Uterus (tissue), 3 donors: ENCODE measurements at regions not wholly inside any gene's neighbourhood (a gene's known extent, or its start where the extent isn't known, plus 50 kb on each side); places are given as distances from the start of the nearest gene placed in this dataset.

Source experiments
- DNase-seq, 2 donors: peaks; one replicate each; pipeline ENCODE4 v3.0.0-alpha.2; 2019 to 2020
- H3K27ac ChIP-seq, 2 donors: fragments of 200-600 bp; sonication (generic); 1 replicate in 1 of 2; 2 replicates in 1 of 2; pipeline ENCODE4 v1.5.1; 2016 to 2018
- H3K27me3 ChIP-seq, 2 donors: fragments of 200-600 bp; sonication (generic); one replicate each; pipeline ENCODE4 v1.5.1; 2018 to 2019; ENCODE audit warnings: control low read depth in 1 of 2
- H3K36me3 ChIP-seq, 2 donors: fragments of 200-600 bp; sonication (generic); one replicate each; pipeline ENCODE4 v1.5.1; 2019; ENCODE audit warnings: control low read depth in 1 of 2
- H3K4me1 ChIP-seq, 2 donors: fragments of 200-600 bp; sonication (generic); one replicate each; pipeline ENCODE4 v1.5.1; 2018 to 2019; ENCODE audit warnings: control low read depth in 1 of 2
- H3K4me3 ChIP-seq, 2 donors: fragments of 200-600 bp; sonication (generic); 1 replicate in 1 of 2; 2 replicates in 1 of 2; pipeline ENCODE4 v1.5.1; 2018 to 2019; ENCODE audit warnings: mild to moderate bottlenecking in 1 of 2
- H3K9me3 ChIP-seq, 2 donors: fragments of 200-600 bp; sonication (generic); one replicate each; pipeline ENCODE4 v1.5.1; 2019; ENCODE audit warnings: control low read depth in 1 of 2
- POLR2A ChIP-seq, 2 donors: fragments of 450-650 bp; IDR thresholded peaks; one replicate each; pipeline ENCODE4 v1.6.1; 2016; ENCODE audit warnings: antibody characterized with exemption in 2 of 2, mild to moderate bottlenecking in 1 of 2, moderate library complexity in 1 of 2
- intact Hi-C: fragments of 100-400 bp; cut with DNase I; formaldehyde crosslinking; loops from one replicate; pipeline ENCODE4 v1.15.1; 2023; ENCODE audit warnings: low total_unique reads
- TF ChIP-seq, protein P1 (sequence below), 4 experiments: fragments of 200-600 bp in 2 of 4; fragments of 450-650 bp in 2 of 4; sonication (generic) in 2 of 4; IDR thresholded peaks; one replicate each; pipeline ENCODE4 v1.5.1; 2016 to 2019; ENCODE audit warnings: antibody characterized with exemption in 4 of 4, mild to moderate bottlenecking in 2 of 4, moderate library complexity in 1 of 4
- donor health status: DM: yes; HTN: yes; CAD: no.

DNA sequence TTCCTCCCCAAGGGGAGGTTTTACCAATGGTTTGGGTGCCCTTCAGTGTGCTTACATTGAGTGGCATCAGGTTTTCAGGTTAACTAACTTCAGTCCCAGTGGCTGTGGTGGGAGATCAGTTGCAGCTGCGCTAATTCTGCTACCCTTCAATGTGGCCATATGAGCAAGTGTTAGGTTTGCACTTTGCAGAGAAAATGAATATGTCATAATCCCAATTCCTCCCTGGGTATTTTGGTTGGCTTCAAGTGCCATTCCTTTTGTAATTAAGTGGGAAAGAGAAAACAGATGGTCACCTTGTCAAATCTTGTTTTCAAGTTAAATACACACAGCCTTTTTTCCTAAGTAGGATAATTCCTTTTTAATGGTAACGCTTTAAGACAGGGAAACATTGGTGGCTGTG is 236.2 kb downstream of the TLE4 start:
- H3K36me3 ChIP-seq, result no peaks in the 10 kb centered on the region
- no peaks in the 10 kb centered on the region for H3K4me1 ChIP-seq
- H3K9me3 ChIP-seq, result no peaks in the 10 kb centered on the region
- intact Hi-C loops, result no loop called here
- DNase-seq, result no peak
- H3K4me3 ChIP-seq, result no peak overlapping the region
- no peaks in the 10 kb centered on the region for H3K27me3 ChIP-seq
- TF ChIP-seq POLR2A (IDR thresholded peaks at IDR 0.05), result no peak
- TF ChIP-seq, protein P1, sequence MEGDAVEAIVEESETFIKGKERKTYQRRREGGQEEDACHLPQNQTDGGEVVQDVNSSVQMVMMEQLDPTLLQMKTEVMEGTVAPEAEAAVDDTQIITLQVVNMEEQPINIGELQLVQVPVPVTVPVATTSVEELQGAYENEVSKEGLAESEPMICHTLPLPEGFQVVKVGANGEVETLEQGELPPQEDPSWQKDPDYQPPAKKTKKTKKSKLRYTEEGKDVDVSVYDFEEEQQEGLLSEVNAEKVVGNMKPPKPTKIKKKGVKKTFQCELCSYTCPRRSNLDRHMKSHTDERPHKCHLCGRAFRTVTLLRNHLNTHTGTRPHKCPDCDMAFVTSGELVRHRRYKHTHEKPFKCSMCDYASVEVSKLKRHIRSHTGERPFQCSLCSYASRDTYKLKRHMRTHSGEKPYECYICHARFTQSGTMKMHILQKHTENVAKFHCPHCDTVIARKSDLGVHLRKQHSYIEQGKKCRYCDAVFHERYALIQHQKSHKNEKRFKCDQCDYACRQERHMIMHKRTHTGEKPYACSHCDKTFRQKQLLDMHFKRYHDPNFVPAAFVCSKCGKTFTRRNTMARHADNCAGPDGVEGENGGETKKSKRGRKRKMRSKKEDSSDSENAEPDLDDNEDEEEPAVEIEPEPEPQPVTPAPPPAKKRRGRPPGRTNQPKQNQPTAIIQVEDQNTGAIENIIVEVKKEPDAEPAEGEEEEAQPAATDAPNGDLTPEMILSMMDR (IDR thresholded peaks at IDR 0.05), result no peak
- H3K27ac ChIP-seq, result no peak overlapping the region

DNA sequence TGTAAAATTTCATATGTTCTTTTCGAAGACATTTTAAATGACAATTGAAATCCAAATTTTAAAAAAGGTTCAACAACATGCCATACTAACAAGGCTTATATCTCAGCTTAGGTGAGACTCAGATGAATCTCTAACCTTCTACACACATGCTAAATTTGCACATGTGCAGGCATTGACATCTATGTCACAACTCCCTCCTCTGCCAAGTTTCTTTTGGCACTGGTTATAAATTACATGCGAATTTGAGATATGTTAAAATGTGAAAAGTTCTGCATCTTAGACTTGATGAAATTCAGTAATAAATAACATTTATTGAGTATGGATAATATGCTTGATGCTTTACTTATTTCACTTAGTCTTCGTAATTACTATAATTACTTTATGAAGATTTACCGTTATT is 234.3 kb downstream of the TLE4 start:
- intact Hi-C loops, result no loop called here
- Histone ChIP-seq H3K27ac (no peak overlapping the region), H3K27me3 (no peaks in the 10 kb centered on the region), H3K36me3 (no peaks in the 10 kb centered on the region), H3K9me3 (no peaks in the 10 kb centered on the region), H3K4me1 (no peaks in the 10 kb centered on the region), H3K4me3 (no peak overlapping the region)
- TF ChIP-seq POLR2A (IDR thresholded peaks at IDR 0.05), result no peak
- TF ChIP-seq, protein P1 (IDR thresholded peaks at IDR 0.05), result no peak
- no peak for DNase-seq

DNA sequence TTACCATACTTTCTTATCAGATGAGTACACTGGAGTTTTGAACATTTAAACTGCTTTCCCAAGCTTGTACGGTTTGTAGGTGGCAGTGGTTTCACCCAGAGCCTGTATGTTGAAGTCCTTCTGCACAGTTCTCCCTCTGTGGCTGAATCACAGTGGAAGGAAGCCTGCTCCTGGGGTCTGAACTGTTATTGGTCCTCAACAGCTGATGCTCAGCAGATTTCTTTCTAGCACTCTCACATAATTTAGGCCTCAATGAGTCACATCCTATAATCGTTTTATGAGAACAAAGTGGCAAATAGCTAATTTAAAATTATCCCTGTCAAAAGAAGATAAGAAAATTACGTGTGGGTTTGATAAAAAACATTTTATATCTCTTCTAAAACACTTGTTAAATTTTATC is 229.7 kb downstream of the TLE4 start:
- Histone ChIP-seq H3K36me3 (no peaks in the 10 kb centered on the region), H3K27ac (no peak overlapping the region), H3K4me3 (no peak overlapping the region), H3K4me1 (no peaks in the 10 kb centered on the region), H3K27me3 (no peaks in the 10 kb centered on the region), H3K9me3 (no peaks in the 10 kb centered on the region)
- intact Hi-C loops, result no loop called here
- no peak for DNase-seq
- TF ChIP-seq, protein P1 (IDR thresholded peaks at IDR 0.05), result no peak
- no peak for TF ChIP-seq POLR2A (IDR thresholded peaks at IDR 0.05)

DNA sequence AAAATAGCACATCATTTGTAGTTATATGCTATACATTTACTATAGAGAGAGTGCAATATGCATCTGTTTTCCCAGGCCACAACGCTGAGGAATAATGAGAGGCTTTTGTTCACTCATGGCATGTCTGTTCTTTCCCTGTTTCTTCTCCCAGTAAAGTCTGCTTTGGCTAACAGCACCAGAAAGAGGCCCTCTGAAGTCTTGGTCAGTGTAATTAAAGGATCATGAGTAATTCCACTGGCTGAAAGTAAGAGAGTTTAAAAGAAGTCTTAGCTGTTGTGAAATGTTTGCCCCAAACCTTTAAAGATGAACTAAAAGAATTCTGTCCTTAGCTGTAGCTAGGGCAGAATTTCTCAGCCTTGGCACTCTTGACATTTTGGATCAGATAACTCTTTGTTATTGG is 228.8 kb downstream of the TLE4 start:
- H3K4me3 ChIP-seq, result no peak overlapping the region
- no peak for TF ChIP-seq POLR2A (IDR thresholded peaks at IDR 0.05)
- TF ChIP-seq, protein P1 (IDR thresholded peaks at IDR 0.05), result no peak
- no peak overlapping the region for H3K27ac ChIP-seq
- H3K36me3 ChIP-seq, result no peaks in the 10 kb centered on the region
- no peaks in the 10 kb centered on the region for H3K4me1 ChIP-seq
- no peak for DNase-seq
- H3K27me3 ChIP-seq, result no peaks in the 10 kb centered on the region
- H3K9me3 ChIP-seq, result no peaks in the 10 kb centered on the region
- intact Hi-C loops, result no loop called here

DNA sequence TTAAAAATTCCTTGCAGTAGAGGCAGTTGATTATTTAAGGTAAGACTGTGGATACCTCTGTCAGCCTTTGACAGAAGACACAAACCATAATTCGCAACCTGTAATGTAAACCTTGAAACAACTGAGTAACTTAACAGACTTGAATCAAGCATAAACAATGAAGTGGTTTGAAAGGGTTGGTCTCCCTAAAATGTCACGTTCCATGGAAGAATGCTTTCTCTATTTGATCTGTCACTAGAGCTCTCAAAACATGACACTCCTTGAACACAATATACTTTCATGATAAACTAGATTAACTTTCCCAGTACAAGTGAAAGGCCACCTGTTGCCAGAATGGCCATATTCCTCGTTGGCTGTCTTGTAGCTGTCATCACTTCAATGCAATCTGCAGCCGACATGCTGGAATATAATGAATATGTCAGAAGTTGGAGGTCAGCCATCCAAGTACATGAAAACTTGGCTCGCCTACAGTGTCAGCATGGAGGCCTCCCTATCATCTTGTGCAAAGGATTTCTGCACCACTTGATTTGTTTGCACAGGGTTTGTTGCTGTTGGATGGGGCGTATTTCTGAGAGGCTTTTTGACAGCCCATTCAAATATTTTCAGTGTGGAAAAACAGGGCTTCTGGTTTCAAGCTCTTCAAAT is 228.0 kb downstream of the TLE4 start:
- no peaks in the 10 kb centered on the region for H3K27me3 ChIP-seq
- H3K4me1 ChIP-seq, result no peaks in the 10 kb centered on the region
- H3K4me3 ChIP-seq, result no peak overlapping the region
- TF ChIP-seq, protein P1 (IDR thresholded peaks at IDR 0.05), result no peak
- TF ChIP-seq POLR2A (IDR thresholded peaks at IDR 0.05), result no peak
- H3K27ac ChIP-seq, result no peak overlapping the region
- intact Hi-C loops, result no loop called here
- no peaks in the 10 kb centered on the region for H3K9me3 ChIP-seq
- DNase-seq, result no peak
- no peaks in the 10 kb centered on the region for H3K36me3 ChIP-seq
